ENCODE measurements at regions not wholly inside any gene's neighbourhood (a gene's known extent, or its start where the extent isn't known, plus 50 kb on each side); places are given as distances from the start of the nearest gene placed in this dataset.

DNA sequence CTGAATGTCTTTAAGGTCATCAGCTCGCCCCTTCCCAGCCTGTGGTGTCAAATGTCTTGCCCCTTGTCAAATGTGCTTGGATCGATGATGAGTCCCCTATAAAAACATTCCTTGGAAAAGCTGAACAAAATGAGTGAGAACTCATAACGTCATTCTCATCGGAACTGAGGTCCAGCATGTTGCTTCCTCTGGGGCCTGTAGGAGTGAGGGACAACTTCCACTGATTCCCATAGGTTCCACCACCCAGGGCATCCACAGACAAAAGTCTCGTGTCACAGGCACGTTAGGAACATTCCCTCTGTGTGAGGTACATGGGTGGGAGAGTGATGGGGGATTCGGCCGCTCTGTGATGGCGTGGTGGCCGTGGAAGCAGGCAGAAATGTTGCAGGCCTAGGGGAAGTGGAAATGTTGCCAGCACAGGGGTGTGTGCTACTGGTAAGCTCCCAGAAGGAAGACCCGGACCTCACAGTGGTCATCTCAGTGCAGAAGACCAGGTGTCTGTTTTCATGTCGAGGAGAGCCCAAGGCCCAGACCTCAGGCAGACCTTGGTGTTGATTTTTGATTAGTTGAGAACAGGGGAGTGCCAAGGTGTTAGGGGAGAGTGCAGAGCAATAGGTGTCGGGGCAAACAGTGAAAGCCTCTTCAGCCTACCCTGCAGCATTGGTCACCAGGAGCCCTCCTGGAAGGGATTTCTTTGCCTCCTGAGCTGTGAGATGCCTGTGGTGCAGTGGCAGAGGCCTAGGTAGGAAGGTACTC lies 96.8 kb downstream of the SNRPN start:
- no peak for DNase-seq

DNA sequence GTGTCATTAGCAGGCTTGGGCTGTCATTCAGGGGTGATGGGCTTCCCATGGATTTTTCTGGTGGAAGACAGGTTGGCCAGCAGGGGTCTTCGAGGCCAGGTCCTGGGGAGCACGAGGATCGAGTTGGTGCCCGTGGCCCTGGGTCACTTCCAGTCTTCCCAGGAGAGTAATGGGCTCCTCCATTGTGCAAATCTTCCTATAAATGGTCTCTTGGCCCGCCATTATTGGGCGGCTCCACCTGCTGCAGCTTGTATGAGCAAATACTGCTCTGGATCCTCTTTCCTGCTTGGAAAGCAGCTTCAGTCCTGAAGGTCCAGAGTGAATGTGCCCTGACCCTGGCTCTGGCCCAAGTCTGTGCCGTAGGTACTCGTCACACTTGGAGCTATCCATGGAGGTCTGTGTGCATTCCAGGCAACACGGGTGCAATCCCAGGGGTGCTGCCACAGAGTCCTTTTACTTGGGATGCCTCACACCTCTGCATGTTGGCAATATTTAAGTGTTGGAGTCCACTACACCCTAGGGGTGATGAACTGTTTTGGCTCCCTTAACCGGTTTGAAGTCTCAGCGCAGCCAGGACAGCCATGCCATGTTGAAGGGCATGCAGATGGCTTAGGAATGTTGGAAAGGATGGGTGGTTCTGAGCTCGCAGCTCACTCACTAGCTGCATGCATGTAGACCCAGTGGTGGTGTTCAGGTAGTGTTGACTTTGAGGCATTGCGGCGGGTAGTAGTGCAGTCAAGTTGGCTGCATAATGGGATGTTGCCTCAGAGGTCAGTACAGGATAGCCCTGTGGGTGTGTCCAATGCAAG lies 97.6 kb downstream of the SNRPN start:
- DNase-seq: no peak

DNA sequence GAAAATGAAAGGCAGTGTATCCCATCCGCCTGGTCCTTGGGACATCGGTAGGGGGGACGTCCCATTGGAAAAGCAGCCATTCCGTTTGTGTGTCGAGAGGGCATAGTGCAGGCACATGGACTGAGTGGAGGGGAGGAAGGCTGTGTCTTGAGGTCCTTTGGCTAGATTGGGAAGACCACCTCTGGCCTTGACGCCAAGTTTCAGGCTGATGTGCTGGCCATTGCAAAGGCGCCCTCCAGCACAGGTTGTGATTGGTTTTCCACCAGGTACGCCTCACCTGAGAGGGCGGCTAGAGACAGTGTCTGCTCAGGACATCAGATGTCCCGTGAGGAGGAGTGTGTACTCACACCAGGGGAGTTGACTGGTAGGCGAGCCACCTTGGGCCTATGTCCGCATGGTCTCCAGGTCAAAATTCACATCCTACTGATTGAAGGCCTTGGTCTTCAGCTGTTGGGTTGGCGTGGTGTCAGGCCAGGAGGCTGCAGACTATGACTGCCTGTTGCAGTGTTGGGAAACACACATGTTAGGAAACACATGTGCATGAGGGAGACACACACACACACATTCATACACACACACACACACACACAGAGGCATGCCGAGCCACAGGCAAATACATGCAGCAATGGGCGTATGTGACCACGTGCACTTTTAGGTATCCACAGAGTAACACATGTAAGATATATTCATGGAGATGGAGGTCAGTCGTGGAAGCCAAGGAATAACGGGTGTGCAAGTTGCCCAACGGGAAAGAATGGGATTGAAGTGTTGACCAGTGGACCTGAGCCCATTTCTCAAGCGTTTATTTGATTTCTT lies 98.4 kb downstream of the SNRPN start:
- no peak for DNase-seq

DNA sequence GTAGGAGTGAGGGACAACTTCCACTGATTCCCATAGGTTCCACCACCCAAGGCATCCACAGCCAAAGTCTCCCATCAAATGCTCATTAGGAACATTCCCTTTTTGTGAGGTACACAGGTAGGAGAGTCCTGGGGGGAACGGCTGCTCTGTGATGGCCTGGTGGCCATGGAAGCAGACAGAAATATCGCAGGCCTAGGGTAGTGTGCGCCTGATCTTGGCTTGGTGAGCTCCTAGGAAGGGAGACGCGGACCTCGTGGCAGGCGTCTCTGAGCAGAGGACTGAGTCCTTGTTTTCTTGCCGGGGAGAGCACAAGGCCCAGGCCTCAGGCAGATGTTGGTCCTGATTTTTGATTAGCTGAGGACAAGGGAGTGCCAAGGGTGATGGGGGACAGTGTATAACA lies 99.5 kb downstream of the SNRPN start:
- no peak for DNase-seq

DNA sequence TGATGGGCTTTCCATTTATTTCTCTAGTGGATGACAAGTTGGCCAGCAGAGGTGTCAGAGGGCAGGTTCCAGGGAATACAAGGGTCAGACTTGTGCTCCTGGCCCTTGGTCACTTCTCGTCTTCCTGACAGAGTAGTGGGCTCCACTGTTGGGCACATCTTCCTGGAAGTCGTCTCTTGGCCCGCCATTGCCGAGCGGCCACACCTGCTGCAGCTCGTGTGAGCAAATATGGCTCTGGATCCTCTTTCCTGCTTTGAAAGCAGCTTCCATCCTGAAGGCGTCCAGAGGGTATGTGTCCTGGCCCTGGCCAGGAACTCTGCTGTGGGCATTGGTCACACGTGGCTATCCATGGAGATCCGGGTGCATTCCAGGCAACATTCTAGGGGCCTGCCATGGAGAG lies 100.2 kb downstream of the SNRPN start:
- no peak for DNase-seq

DNA sequence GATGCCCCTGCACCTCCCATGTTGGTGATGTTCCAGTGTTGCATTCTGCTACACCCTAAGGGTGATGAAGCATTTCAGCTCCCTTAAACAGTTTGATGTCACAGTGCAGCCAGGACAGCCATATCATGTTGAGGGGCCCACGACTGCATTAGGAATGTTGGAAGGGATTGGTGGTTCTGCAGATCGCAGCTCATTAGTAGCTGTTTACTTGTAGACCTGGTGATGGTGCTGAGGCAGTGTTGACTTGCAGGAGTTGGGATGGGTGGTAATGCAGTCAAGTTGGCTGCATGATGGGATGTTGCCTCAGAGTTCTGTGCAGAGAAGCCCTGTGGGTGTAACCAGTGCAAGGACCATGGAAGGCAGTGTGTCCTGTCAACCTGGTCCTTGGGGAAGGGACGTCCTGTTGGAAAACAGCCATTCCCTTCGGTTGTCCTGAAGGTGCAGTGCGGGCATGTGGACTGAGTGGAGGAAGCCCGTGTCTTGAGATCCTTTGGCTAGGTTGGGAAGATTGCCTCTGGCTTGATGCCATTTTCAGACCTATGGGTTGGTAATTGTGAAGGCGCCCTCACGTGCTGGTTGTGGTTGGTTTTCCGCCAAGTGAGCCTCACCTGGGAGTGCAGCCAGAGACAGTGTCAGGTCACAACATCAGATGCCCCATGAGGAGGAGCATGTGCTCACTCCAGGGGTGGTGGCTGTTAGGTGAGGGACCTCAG lies 100.7 kb downstream of the SNRPN start:
- DNase-seq: no peak

DNA sequence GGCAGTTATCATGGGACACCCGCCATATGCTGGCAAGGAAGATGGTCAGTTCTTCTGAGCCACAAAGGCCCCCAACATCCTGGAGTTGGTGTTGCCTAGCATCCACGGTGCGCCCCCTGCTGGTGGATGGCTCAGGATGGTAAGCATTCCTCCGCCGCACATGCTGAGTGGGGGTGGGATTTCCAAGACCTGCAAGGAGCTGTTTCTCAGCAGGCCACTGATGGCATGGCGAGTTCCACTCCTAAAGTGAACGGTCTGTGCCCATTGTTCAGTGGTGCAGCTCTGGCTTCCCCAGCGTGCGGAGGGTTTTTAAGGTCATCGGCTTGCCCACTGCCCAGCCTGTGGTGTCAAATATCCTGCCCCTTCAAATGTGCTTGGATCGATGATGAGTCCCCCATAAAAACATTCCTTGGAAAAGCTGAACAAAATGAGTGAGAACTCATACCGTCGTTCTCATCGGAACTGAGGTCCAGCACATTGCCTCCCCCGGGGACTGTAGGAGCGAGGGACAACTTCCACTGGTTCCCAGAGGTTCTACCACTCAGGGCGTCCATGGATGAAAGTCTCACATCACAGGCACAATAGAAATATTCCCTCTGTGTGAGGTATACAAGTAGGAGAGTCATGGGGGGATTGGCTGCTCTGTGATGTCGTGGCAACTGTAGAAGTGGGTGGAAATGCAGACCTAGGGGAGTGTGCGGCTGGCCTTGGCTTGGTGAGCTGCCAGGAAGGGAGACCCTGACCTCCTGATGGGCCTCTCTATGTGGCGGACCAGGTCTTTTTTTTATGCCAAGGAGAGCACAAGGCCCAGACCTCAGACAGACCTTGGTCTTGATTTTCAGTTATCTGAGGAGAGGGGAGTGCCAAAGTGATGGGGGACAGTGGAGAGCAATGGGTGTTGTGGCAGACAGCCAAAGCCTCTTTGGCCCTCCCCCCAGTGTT lies 102.0 kb downstream of the SNRPN start:
- DNase-seq: no peak

DNA sequence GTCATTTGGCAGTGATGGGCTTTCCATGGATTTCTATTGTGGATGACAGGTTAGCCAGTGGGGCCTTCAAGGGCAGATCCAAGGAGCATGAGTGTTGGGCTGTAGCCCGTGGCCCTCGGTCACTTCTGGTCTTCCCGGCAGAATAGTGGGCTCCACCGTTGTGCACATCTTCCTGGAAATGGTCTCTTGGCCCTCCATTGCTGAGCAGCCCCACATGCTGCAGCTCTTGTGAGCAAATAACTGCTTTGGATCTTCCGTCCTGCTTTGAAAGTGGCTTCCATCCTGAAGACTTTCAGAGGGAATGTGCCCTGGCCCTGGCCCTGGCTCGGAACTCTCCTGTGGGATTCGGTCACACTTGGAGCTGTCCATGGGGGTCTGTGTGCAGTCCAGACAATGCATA lies 102.8 kb downstream of the SNRPN start:
- no peak for DNase-seq

DNA sequence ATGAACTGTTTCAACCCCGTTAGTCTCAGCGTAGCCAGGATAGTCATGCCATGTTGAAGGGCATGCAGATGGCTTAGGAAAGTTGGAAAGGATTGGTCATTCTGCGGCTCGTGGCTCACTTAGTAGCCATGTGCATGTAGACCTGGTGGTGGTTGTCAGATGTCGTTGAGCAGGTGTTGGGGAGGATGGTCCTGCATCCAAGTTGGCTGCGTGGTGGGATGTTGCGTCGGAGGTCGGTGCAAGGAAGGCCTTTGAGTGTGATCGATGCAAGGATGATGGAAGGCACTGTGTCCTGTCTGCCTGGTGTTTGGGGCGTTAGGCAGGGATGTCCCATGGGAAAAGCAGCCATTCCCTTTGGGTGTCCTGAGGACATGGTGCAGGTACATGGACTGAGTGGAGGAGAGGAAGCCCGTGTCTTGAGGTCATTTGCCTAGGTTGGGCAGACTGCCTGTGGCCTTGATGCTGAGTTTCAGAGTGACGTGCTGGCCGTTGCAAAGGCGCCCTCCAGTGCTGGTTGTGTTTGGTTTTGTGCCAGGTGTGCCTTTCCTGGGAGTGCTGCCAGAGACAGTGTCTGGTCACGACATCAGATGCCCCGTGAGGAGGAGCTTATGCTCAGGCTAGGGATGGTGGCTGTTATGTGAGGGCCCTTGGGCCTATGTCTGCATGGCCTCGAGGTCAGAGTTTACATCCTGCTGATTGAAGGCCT lies 103.4 kb downstream of the SNRPN start:
- no peak for DNase-seq

DNA sequence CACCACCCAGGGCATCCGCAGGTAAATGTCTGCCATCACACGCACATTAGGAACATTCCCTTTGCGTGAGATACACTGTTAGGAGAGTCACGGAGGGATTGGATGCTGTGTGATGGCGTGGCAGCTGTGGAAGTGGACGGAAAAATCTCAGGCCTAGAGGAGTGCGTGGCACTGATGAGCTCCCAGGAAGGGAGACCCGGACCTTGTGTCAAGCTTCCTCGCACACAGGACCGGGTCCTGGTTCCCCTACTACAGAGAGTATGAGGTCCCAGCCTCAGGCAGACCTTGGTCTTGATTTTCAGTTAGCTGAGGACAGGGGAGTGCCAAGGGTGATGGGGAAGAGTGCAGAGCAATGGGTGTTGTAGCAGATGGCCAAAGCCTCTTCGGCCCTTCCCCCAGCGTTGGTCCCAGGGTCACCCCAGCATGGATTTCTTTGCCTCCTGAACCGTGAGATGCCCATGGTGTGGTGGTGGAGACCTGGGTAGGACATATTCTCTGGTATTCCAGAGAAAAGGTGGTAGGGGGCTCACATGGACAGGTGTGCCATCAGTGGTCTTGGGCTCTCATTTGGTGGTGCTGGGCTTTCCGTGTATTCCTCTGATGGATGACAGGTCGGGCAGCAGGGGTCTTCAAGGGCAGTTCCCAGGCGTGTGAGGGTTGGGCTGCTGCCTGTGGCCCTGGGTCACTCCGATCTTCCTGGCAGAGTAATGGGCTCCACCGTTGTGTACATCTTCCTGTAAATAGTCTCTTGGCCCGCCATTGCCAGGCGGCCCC lies 105.1 kb downstream of the SNRPN start:
- DNase-seq: no peak

DNA sequence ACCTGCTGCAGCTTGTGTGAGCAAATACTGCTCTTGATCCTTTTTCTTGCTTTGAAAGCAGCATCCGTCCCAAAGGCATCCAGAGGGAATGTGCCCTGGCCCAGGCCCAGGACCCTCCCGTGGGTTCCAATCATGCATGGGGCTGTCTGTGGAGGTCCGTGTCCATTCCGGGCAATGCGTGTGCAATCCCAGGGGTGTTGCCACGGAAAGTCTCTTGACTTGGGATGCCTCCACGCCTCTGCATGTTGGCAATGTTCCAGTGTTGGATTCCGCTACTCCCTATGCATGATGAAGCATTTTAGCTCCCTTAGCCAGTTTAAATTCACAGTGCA lies 105.7 kb downstream of the SNRPN start:
- DNase-seq: no peak

DNA sequence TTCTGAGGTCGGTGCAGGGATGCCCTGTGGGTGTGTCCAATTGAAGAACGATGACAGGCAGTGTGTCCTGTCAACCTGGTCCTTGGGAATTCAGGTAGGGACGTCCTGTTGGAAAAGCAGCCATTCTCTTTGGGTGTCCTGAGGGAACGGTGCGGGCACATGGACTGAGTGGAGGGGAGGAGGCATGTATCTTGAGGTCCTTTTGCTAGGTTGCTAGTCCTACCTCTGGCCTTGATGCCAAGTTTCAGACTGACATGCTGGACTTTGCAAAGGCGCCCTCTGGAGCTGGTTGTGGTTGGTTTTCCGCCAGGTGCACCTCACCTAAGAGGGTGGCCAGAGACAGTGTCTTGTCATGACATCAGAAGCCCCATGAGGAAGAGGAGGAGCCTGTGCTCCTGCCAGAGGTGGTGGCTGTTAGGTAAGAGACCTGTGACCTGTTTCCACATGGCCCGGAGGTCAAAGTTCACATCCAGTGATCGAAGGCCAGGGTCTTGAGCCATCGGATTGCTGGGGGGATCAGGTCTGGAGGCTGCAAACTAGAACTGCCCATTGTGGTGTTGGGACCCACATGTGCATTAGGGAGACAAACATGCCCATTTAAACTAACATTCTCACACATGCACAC lies 106.3 kb downstream of the SNRPN start:
- no peak for DNase-seq

DNA sequence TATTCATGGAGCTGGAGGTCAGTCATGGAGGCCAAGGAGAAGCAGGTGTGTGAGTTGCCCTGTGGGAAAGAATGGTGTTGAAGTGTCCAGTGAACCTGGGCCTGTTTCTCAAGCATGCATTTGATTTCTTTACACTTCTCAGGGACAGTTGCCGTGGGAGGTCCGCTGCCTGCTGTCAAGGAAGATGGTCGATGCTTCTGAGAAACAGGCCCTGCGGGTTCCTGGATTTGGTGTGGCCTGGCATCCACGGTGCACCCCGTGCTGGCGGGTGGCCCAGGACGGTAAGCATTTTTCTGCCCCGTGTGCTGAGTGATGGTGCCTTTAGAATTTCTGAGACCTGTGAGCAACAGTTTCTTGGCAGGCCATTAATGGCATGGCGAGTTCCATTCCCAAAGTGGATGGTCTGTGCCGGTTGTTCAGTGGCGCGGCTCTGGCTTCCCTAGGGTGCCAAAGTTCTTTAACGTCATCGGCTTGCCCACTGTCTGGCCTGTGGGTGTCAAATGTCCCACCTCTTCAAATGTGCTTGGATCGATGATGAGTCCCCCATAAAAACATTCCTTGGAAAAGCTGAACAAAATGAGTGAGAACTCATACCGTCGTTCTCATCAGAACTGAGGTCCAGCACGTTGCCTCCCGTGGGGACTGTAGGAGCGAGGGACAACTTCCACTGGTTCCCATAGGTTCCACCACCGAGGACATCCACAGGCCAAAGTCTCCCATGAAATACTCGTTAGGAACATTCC lies 107.2 kb downstream of the SNRPN start:
- DNase-seq: no peak

DNA sequence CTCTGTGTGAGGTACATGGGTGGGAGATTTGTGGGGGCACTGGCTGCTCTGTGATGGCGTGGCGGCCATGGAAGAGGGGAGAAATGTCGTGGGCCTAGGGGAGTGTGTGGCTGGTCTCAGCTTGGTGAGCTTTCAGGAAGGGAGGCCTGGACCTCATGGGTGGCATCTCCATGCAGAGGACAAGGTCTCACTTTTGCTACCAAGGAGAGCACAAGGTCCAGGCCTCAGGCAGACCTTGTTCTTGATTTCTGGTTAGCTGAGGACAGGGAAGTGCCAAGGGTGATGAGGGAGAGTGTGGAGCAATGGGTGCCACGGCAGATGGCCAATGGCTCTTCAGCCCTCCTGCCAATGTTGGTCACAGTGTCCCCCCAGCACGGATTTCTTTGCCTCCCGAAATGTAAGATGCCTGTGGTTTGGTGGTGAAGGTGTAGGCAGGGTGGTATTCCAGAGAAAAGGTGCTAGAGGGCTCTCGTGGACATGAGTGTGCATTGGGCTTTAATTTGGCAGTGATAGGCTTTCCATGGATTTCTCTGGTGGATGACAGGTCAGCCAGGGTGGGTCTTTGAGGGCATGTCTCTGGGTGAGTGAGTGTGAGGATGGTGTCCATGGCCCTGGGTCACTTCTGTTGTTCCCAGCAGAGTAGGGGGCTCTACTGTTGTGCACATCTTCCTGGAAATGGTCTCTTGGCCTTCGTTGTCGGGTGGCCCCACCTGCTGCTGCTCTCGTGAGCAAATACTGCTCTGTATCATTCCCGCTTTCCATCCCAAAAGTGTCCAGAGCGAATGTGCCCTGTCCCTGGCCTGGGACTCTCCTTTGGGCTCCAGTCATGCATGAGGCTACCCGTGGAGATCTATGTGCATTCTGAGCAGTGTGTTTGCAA lies 108.0 kb downstream of the SNRPN start:
- DNase-seq: no peak

DNA sequence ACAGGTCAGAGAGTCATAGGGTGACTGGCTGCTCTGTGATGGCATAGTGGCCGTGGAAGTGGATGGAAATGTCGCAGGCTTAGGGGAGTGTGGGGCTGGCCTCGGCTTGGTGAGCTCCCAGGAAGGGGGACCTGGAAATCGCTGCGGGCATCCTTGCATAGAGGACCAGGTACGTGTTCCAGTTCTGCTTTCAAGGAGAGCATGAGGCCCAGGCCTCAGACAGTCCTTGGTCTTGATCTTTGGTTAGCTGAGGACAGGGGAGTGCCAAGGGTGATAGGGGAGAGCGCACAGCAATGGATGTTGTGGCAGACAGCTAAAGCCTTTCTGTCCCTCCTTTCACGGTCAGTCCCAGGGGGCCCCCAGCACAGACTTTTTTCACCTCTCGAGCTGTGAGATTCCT lies 110.5 kb downstream of the SNRPN start:
- DNase-seq: no peak

DNA sequence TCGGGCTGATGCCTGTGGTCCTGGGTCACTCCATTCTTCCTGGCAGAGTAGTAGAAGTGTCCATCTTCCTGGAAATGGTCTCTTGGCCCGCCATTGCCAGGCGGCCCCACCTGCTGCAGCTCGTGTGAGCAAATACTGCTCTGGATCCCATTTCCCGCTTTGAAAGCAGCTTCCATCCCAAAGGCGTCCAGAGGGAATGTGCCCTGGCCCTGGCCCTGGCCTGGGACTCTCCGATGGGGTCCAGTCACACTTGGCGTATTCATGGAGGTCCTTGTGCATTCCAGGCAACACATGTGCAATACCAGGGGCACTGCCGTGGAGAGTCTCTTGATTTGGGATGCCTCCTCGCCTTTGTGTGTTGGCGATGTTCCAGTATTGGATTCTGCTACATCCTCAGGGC lies 111.1 kb downstream of the SNRPN start:
- DNase-seq: no peak

DNA sequence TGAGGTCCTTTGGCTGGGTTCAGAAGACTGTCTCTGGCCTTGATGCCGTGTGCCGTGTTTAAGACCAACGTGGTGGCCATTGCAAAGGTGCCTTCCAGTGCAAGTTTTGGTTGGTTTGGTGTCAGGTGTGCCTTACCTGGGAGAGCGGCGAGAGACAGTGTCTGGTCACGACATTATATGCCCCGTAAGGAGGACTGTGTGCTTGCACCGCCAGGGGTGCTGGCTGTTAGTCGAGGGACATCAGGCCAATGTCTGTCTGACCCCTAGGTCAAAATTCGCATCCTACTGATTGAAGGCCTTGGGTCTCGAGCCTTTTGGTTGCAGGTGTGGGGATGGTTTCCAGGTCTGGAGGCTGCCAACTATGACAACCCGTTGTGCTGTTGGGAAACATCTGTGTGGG lies 111.9 kb downstream of the SNRPN start:
- no peak for DNase-seq

DNA sequence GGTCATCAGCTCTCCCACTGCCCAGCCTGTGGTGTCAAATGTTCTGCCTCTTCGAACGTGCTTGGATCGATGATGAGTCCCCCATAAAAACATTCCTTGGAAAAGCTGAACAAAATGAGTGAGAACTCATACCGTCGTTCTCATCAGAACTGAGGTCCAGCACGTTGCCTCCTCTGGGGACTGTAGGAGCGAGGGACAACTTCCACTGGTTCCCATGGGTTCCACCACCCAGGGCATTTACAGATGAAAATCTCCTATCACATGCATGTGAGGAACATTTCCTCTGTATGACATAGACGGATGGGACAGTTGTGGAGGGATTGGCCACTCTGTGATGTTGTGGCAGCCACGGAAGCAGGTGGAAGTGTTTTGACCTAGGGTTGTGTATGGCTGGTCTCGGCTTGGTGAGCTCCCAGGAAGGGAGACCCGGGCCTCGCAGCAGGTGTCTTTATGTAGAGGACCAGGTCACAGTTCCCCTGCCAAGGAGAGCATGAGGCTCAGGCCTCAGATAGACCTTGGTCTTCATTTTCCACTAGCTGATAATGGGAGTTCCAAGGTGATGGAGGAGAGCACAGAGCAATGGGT lies 113.0 kb downstream of the SNRPN start:
- DNase-seq: no peak

All from fibroblast of skin of right quadriceps (primary cell).